ENCODE measurements at regions not wholly inside any gene's neighbourhood (a gene's known extent, or its start where the extent isn't known, plus 50 kb on each side); places are given as distances from the start of the nearest gene placed in this dataset.

GRCh38 chr2:8211384-8211783, 470.5 kb upstream of the ID2 start:
- ChIA-PET CTCF (no interaction called here), POLR2A (no interaction called here)
- TF ChIP-seq, protein P1, sequence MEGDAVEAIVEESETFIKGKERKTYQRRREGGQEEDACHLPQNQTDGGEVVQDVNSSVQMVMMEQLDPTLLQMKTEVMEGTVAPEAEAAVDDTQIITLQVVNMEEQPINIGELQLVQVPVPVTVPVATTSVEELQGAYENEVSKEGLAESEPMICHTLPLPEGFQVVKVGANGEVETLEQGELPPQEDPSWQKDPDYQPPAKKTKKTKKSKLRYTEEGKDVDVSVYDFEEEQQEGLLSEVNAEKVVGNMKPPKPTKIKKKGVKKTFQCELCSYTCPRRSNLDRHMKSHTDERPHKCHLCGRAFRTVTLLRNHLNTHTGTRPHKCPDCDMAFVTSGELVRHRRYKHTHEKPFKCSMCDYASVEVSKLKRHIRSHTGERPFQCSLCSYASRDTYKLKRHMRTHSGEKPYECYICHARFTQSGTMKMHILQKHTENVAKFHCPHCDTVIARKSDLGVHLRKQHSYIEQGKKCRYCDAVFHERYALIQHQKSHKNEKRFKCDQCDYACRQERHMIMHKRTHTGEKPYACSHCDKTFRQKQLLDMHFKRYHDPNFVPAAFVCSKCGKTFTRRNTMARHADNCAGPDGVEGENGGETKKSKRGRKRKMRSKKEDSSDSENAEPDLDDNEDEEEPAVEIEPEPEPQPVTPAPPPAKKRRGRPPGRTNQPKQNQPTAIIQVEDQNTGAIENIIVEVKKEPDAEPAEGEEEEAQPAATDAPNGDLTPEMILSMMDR (IDR thresholded peaks at IDR 0.05; ENCODE audit: control extremely low read depth, extremely low read depth, low read depth, missing control alignments): no peak
- no peak for DNase-seq (ENCODE audit: extremely low spot score)

DNA sequence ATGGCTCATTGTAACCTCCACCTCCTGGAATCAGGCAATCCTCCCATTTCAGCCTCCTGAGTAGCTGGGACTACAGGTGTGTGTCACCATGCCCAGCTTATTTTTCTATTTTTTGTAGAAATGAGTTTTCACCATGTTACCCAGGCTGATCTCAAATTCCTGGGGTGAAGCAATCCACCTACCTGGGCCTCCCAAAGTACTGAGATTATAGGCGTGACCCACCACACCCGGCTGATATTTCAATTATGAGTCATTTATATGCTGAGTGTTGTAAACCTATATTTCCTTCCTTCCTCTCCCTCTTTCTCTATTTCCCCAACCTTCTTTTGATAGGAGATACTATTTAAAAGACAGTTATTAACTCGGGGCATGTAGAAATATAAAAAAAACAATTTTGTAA, 469.6 kb upstream of the ID2 start:
- CTCF ChIA-PET: no interaction called here
- POLR2A ChIA-PET: no interaction called here
- TF ChIP-seq, protein P1 (IDR thresholded peaks at IDR 0.05; ENCODE audit: control extremely low read depth, extremely low read depth, low read depth, missing control alignments): no peak
- no peak for DNase-seq (ENCODE audit: extremely low spot score)

- TF ChIP-seq, protein P1 (IDR thresholded peaks at IDR 0.05; ENCODE audit: control extremely low read depth, extremely low read depth, low read depth, missing control alignments): no peak
- ChIA-PET CTCF (interaction anchor here (1.2 to 1.6 kb wide), 3 partner anchors 11 to 276 kb away, joined by 3 to 5 read pairs (median 3); no protein-coding TSS in a partner anchor), POLR2A (no interaction called here)
- DNase-seq (ENCODE audit: extremely low spot score): no peak
Measured at GRCh38 chr2:8214036-8214615, 467.7 kb upstream of the ID2 start.

DNA sequence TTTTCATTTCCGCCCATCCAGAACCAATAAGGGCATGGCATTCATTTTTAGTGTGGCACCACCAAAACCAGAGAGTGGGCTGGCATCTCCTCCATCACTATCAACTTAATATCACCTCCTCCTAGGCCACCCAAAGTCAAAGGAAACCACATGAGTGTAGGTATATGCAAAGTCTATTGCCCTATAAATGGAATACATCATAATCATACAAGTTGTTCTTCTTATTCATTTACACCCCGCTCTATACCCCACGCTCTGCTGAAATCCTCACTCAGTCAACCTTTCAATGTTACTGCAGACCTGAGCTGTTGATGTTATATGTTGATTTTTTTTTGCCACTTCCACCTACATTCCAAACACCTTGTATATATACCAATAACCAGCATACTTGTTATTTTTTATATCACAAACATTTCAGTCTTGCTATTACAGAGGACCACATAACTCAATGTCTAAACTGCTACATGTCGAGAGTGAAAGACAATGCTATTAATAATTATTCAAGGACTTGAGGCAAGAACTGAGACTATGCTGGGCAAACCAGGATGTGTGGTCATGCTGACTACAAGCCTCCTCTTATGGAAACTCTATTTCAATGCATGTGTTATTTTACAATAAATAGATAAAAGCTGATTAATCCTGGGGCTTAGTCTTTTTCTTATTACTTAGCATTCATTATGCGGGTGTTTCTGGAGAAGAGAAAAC, 466.5 kb upstream of the ID2 start:
- CTCF ChIA-PET: interaction anchor here (1.5 kb wide), 1 partner anchor 12 kb away, joined by 5 read pairs; no protein-coding TSS in a partner anchor
- DNase-seq (ENCODE audit: extremely low spot score): no peak
- TF ChIP-seq, protein P1 (IDR thresholded peaks at IDR 0.05; ENCODE audit: control extremely low read depth, extremely low read depth, low read depth, missing control alignments): no peak
- POLR2A ChIA-PET: no interaction called here

GRCh38 chr2:8215982-8216381, 465.9 kb upstream of the ID2 start:
- ChIA-PET POLR2A (no interaction called here), CTCF (no interaction called here)
- TF ChIP-seq, protein P1 (IDR thresholded peaks at IDR 0.05; ENCODE audit: control extremely low read depth, extremely low read depth, low read depth, missing control alignments): no peak

GRCh38 chr2:8216397-8216796, 465.5 kb upstream of the ID2 start:
- TF ChIP-seq, protein P1 (IDR thresholded peaks at IDR 0.05; ENCODE audit: control extremely low read depth, extremely low read depth, low read depth, missing control alignments): no peak
- CTCF ChIA-PET: no interaction called here
- DNase-seq (ENCODE audit: extremely low spot score): no peak
- POLR2A ChIA-PET: no interaction called here

More at GRCh38 chr2:8215982-8216381, 465.9 kb upstream of the ID2 start:
- no peak for DNase-seq (ENCODE audit: extremely low spot score)
